GM12891 (cell line): ENCODE measurements at regions not wholly inside any gene's neighbourhood (a gene's known extent, or its start where the extent isn't known, plus 50 kb on each side); places are given as distances from the start of the nearest gene placed in this dataset.

Experiments used
- DNase-seq: peaks from one replicate; pipeline ENCODE4 v3.0.0; 2011; ENCODE audit warnings: low spot score; ENCODE audit not compliant: insufficient read length
- FAIRE-seq: peaks from 2 replicates; lab custom pipeline; 2011; peaks lifted over from hg19 to GRCh38; lab: Jason Lieb, UNC
- PAX5 ChIP-seq: IDR thresholded peaks from 2 replicates; pipeline ENCODE4 v1.6.1; 2011; ENCODE audit warnings: low read length, moderate library complexity, mild to moderate bottlenecking; ENCODE audit not compliant: insufficient read depth, severe bottlenecking
- POLR2A ChIP-seq: IDR thresholded peaks from 2 replicates; pipeline ENCODE4 v1.6.1; 2011; ENCODE audit warnings: low read depth, low read length, control low read depth
- POLR2AphosphoS5 ChIP-seq: IDR thresholded peaks from 2 replicates; pipeline ENCODE4 v1.6.1; 2011; ENCODE audit warnings: low read depth, low read length, control low read depth
- POU2F2 ChIP-seq: IDR thresholded peaks from 2 replicates; pipeline ENCODE4 v1.6.1; 2011; ENCODE audit warnings: low read depth, mild to moderate bottlenecking, control low read depth, low read length, moderate library complexity
- SPI1 ChIP-seq: IDR thresholded peaks from 2 replicates; pipeline ENCODE4 v1.6.1; 2011; ENCODE audit warnings: low read depth, low read length, control low read depth
- TAF1 ChIP-seq: IDR thresholded peaks from 2 replicates; pipeline ENCODE4 v1.6.1; 2011; ENCODE audit warnings: low read depth, low read length, control low read depth

DNA sequence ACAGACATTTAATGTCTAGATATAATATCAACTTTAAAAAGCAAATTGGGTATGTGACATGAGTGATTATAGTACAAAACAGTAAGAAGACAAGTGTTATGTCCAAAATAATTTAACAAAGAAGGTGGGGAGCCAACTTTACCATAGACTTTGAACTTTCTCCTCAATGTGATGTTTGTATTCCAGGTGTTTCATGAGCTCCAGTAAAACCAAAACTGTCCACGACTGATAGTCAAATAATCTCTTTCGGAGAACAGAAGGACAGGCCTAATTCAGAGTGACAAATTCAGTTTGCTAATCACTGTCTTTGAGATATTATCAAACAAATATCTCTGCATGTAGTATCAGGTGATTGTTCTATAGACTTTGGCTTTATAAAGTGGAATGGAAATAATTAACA is 1112.6 kb downstream of the SLC6A15 start:
- TF ChIP-seq POLR2AphosphoS5 (no peak), PAX5 (no peak), TAF1 (no peak), POU2F2 (no peak), POLR2A (no peak), SPI1 (no peak)
- no peak for FAIRE-seq
- no peak for DNase-seq

DNA sequence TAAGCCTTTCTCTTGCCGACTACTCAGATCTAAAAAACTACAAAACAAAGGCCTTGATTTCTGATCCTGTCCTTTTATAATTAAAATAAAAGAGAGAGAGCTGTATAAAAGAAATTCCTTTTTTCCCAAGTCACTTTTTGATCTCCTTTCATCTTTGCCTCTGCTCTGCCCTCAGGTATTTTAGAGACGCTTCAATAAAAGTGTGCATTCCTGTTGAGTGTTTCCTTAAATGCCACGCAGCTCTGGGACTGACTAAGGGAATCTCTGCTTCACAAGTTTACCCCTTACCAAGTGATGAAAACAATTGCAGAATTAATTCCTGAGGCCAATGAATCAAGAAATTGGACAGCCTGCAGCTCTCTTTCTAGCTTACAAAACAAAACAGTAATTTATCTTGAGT is 1109.8 kb downstream of the TMTC2 start:
- DNase-seq, result no peak
- no peak for TF ChIP-seq POLR2A
- TF ChIP-seq TAF1, result no peak
- TF ChIP-seq POU2F2, result no peak
- TF ChIP-seq POLR2AphosphoS5, result no peak
- TF ChIP-seq SPI1, result no peak
- no peak for TF ChIP-seq PAX5
- FAIRE-seq, result no peak

DNA sequence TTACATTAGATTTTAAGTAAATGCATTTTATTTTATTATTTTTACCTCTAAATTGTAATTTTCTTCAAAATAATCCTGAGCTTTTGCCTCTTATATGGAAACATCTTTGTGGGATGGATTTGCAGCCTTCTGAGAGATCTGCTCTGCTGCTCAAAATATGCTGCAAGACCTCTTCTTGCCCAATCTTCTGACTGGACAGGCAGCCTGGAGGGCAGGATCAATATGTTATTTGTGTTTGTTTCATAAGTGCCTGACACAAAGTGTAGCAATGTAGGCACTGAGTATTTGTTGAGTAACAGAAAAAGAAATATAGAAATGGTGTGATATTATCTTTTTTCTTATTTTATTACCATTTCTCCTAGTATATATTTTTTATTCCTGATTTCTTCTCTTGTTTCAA is 1106.9 kb downstream of the TMTC2 start:
- no peak for TF ChIP-seq POLR2A
- no peak for TF ChIP-seq PAX5
- no peak for TF ChIP-seq POU2F2
- no peak for TF ChIP-seq POLR2AphosphoS5
- no peak for TF ChIP-seq TAF1
- no peak for TF ChIP-seq SPI1
- DNase-seq (no peak), FAIRE-seq (no peak)

DNA sequence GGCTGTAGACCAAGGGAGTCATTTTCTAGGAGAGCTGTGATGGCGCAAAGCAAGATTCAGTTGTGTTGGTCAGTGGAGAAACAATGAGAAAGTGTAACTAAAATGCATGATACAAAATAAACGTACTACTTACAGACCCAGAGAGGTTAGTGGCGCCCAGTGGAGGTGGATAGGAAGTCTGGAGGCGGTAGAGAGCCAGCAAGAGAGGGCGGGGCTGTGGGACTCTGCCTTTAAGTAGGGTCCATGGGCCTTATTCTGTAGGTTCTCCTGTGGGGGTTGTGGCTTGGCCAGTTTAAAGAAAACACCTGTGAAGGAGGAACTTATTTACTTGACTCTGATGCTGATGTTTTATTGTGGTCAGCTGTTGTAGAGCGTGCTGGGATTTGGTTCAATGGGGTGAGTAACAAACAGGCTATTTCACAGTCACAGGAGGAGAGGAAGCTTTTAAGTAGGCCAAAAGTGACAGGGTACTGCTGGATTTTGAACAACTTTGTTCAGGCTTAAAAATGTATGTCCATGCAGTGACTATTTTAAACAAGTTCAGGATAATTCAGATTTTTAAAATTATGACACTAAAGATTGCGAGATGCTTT is 1097.7 kb downstream of the TMTC2 start:
- no peak for FAIRE-seq
- DNase-seq, result no peak
- TF ChIP-seq TAF1 (no peak), SPI1 (no peak), PAX5 (no peak)

DNA sequence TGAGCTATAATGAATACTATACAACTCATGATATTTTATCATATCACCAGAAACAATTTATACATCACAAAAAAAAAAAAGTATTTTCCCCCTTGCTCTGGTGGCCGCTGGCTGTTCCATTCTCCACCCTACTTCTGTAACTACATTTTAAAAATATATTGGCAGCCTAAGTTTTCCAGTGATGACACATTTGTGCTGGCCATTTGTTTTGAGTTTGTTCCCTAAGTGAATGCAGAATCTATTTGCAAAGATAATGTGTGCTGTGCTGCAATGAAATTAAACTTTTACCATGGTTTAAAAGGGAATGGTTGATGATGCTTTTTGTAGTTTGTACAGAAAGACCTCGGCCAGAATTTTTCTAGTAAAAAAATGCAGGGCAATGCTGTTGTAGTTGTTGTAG is 1092.8 kb downstream of the TMTC2 start:
- FAIRE-seq (no peak), DNase-seq (no peak)
- no peak for TF ChIP-seq SPI1
- no peak for TF ChIP-seq TAF1
- TF ChIP-seq POU2F2, result no peak
- no peak for TF ChIP-seq POLR2AphosphoS5
- TF ChIP-seq PAX5, result no peak
- no peak for TF ChIP-seq POLR2A

DNA sequence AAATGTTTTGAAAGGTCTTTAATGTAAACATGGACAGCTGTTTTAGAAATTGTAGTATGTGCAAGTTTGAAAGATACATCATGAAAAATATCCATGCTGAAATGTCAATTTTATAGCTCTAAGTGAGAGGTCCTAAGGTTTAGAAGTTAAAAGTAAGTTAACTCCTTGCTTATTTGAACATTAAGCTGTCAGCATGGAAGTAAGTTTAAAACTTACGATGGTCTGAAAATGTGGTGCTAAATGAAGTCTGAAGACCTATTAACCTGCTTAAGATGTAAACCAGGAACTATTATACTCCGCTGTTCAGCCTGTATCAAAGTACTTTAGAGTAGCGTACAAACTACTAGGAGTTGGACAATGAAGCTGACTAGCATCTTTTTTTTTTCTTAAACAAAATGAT is 1082.4 kb downstream of the TMTC2 start:
- no peak for DNase-seq
- TF ChIP-seq PAX5 (no peak), POLR2AphosphoS5 (no peak), POU2F2 (no peak)
- FAIRE-seq, result no peak

DNA sequence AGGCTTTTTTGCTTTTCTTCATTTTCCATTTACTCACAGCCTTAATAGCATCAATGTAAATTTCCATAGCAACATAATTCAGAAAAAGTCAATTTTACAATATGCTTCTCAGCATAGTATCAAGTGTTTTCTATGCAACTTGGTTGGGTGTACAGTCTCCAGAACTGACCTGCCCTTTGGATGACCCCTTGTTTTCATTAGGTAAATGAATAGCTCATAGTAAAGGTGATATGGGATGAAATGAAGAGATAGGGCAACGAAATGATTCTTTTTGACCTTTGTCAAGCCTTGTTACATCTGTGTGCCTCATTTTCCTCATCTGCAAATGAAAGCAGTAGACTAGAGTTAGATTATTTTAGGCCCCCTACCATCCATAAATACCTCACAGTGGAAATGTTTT is 1081.0 kb downstream of the TMTC2 start:
- FAIRE-seq, result no peak
- TF ChIP-seq POLR2AphosphoS5 (no peak), POLR2A (no peak), POU2F2 (no peak), SPI1 (no peak), PAX5 (no peak), TAF1 (no peak)
- no peak for DNase-seq

DNA sequence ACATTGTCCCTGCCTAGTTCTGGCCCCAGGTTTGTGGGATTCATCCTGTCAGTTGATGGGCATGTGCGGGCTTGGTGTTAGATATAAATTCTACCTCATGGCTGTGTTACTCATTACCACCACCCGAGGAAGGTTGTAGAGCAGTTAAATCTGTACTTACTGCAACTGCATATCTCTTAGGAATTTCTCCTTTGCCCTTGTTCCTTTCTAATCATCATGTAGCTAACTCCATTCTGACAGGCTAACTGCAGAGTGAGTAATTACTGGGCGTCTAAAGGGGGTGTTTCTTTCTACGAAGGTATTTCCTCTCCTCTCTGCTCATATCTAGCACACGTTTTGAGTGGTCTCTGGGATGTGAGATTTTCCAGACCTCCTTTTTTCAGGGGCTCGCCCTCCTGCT is 1076.7 kb downstream of the TMTC2 start:
- TF ChIP-seq TAF1 (no peak), SPI1 (no peak), POLR2AphosphoS5 (no peak), POLR2A (no peak), POU2F2 (no peak), PAX5 (no peak)
- DNase-seq (no peak), FAIRE-seq (no peak)

DNA sequence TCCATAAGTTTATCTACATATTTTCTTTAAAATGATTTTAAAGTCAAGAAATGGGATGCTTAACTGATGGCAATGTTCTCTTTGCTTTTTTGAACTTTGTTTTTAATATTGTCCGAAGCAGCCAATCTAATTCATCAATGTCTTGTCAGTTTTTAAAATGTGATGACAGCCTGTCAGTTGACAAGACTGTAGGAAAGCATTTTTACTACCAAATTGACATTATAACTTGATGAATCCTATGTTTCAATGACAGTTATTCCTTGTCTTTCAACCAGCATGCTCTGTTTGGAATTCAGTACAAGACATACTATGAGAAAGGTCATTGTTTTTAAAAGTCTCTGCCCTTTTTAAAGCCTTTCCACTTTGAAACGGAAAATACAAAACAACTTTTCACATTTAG is 1073.2 kb downstream of the TMTC2 start:
- FAIRE-seq, result no peak
- no peak for TF ChIP-seq POLR2A
- DNase-seq, result no peak

DNA sequence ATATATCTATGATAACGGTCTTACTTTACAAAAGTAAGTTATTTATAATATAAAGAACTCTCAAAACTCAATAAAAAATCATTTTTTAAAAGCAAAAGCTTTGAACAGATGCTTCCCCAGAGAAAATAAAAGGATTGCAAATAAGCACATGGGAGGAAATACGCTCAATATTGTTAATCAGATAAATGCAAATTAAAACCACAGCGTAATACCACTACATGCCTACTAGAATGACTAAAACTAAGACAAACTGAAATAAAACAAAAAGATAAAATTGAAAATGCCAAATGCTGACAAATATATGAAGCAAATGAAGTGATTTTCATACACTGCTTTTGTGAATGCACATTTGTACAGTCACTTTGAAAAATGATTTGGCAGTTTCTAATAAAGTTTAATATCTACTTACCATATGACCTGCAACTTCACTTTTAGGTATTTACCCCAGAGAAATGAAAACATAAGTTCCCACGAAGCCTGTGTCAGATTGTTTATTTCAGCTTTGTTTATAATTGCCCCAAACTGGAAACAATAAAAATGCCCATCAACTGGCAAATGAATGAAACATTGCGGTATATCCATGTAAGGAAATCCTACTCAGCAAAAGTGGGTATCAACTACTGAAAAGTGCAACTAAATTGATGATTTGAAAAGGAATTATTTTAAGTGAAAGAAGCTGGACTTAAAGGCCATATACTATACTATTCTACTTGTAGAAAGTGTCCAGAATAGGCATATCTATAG is 1072.4 kb downstream of the TMTC2 start:
- DNase-seq, result no peak
- FAIRE-seq, result no peak
- TF ChIP-seq POLR2A (no peak), POLR2AphosphoS5 (no peak), TAF1 (no peak), SPI1 (no peak), POU2F2 (no peak), PAX5 (no peak)
